ENCODE measurements at regions not wholly inside any gene's neighbourhood (a gene's known extent, or its start where the extent isn't known, plus 50 kb on each side); places are given as distances from the start of the nearest gene placed in this dataset.

- no peaks in the 10 kb centered on the region for H3K9me3 Mint-ChIP-seq
- peaks cover 26% of the 10 kb centered on the region for H3K27me3 Mint-ChIP-seq
- H3K27ac Mint-ChIP-seq = peak overlapping the region; percentile 81
- H3K36me3 Mint-ChIP-seq (ENCODE audit: low read depth) = no peaks in the 10 kb centered on the region
- DNase-seq = peak; percentile 38
- peaks cover 64% of the 10 kb centered on the region for H3K4me1 Mint-ChIP-seq (ENCODE audit: low read depth)
- H3K4me3 Mint-ChIP-seq = peak overlapping the region; percentile 61
Observed at GRCh38 chr6:156396791-156397418, 380.3 kb upstream of the ARID1B start.

GRCh38 chr6:156396068-156396771, 381.0 kb upstream of the ARID1B start:
- Mint-ChIP-seq H3K36me3 (ENCODE audit: low read depth) (no peaks in the 10 kb centered on the region), H3K4me3 (peak overlapping the region; percentile 61), H3K9me3 (no peaks in the 10 kb centered on the region), H3K4me1 (ENCODE audit: low read depth) (peaks cover 69% of the 10 kb centered on the region), H3K27ac (peak overlapping the region; percentile 81), H3K27me3 (peaks cover 30% of the 10 kb centered on the region)
- DNase-seq = no peak

GRCh38 chr6:156395276-156395675, 381.9 kb upstream of the ARID1B start:
- Mint-ChIP-seq H3K9me3 (no peaks in the 10 kb centered on the region), H3K4me3 (no peak overlapping the region), H3K4me1 (ENCODE audit: low read depth) (peaks cover 70% of the 10 kb centered on the region), H3K36me3 (ENCODE audit: low read depth) (no peaks in the 10 kb centered on the region), H3K27ac (peak overlapping the region; percentile 81), H3K27me3 (peaks cover 27% of the 10 kb centered on the region)
- peak; percentile 45 for DNase-seq

- H3K27me3 Mint-ChIP-seq = peaks cover 24% of the 10 kb centered on the region
- no peaks in the 10 kb centered on the region for H3K36me3 Mint-ChIP-seq (ENCODE audit: low read depth)
- no peak overlapping the region for H3K27ac Mint-ChIP-seq
- peaks cover 51% of the 10 kb centered on the region for H3K4me1 Mint-ChIP-seq (ENCODE audit: low read depth)
- no peak overlapping the region for H3K4me3 Mint-ChIP-seq
- no peaks in the 10 kb centered on the region for H3K9me3 Mint-ChIP-seq
- no peak for DNase-seq
Observed at GRCh38 chr6:156392648-156393047, 384.5 kb upstream of the ARID1B start.

- no peak overlapping the region for H3K27ac Mint-ChIP-seq
- H3K4me3 Mint-ChIP-seq = no peak overlapping the region
- H3K4me1 Mint-ChIP-seq (ENCODE audit: low read depth) = peaks cover 45% of the 10 kb centered on the region
- H3K27me3 Mint-ChIP-seq = peaks cover 24% of the 10 kb centered on the region
- DNase-seq = no peak
- no peaks in the 10 kb centered on the region for H3K36me3 Mint-ChIP-seq (ENCODE audit: low read depth)
- no peaks in the 10 kb centered on the region for H3K9me3 Mint-ChIP-seq
Observed at GRCh38 chr6:156391977-156392376, 385.2 kb upstream of the ARID1B start.

- peaks cover 39% of the 10 kb centered on the region for H3K4me1 Mint-ChIP-seq (ENCODE audit: low read depth)
- peaks cover 1% of the 10 kb centered on the region for H3K9me3 Mint-ChIP-seq
- H3K4me3 Mint-ChIP-seq = no peak overlapping the region
- no peak overlapping the region for H3K27ac Mint-ChIP-seq
- peaks cover 25% of the 10 kb centered on the region for H3K27me3 Mint-ChIP-seq
- DNase-seq = no peak
- H3K36me3 Mint-ChIP-seq (ENCODE audit: low read depth) = no peaks in the 10 kb centered on the region
Observed at GRCh38 chr6:156391061-156391672, 386.0 kb upstream of the ARID1B start.

GRCh38 chr6:156390621-156391020, 386.6 kb upstream of the ARID1B start:
- Mint-ChIP-seq H3K4me1 (ENCODE audit: low read depth) (peaks cover 34% of the 10 kb centered on the region), H3K9me3 (peaks cover 3% of the 10 kb centered on the region), H3K36me3 (ENCODE audit: low read depth) (no peaks in the 10 kb centered on the region)

GRCh38 chr6:156389296-156389695, 387.9 kb upstream of the ARID1B start:
- H3K9me3 Mint-ChIP-seq = peaks cover 3% of the 10 kb centered on the region
- peaks cover 24% of the 10 kb centered on the region for H3K4me1 Mint-ChIP-seq (ENCODE audit: low read depth)
- peaks cover 26% of the 10 kb centered on the region for H3K27me3 Mint-ChIP-seq
- H3K4me3 Mint-ChIP-seq = no peak overlapping the region
- no peaks in the 10 kb centered on the region for H3K36me3 Mint-ChIP-seq (ENCODE audit: low read depth)
- no peak overlapping the region for H3K27ac Mint-ChIP-seq
- DNase-seq = no peak

More at GRCh38 chr6:156390621-156391020, 386.6 kb upstream of the ARID1B start:
- Mint-ChIP-seq H3K27ac (no peak overlapping the region), H3K4me3 (no peak overlapping the region), H3K27me3 (peaks cover 26% of the 10 kb centered on the region)
- DNase-seq = no peak

GRCh38 chr6:156387472-156387871, 389.7 kb upstream of the ARID1B start:
- H3K36me3 Mint-ChIP-seq (ENCODE audit: low read depth) = no peaks in the 10 kb centered on the region
- peaks cover 12% of the 10 kb centered on the region for H3K4me1 Mint-ChIP-seq (ENCODE audit: low read depth)
- H3K27ac Mint-ChIP-seq = no peak overlapping the region

GRCh38 chr6:156383059-156383458, 394.1 kb upstream of the ARID1B start:
- DNase-seq = no peak
- Mint-ChIP-seq H3K27me3 (peaks cover 2% of the 10 kb centered on the region), H3K9me3 (peaks cover 3% of the 10 kb centered on the region), H3K36me3 (ENCODE audit: low read depth) (no peaks in the 10 kb centered on the region), H3K4me1 (ENCODE audit: low read depth) (peaks cover 2% of the 10 kb centered on the region), H3K27ac (no peak overlapping the region), H3K4me3 (no peak overlapping the region)

More at GRCh38 chr6:156387472-156387871, 389.7 kb upstream of the ARID1B start:
- no peak overlapping the region for H3K4me3 Mint-ChIP-seq
- no peak for DNase-seq
- H3K27me3 Mint-ChIP-seq = peaks cover 14% of the 10 kb centered on the region
- H3K9me3 Mint-ChIP-seq = peaks cover 3% of the 10 kb centered on the region

GRCh38 chr6:156379392-156380289, 397.5 kb upstream of the ARID1B start:
- Mint-ChIP-seq H3K4me3 (no peak overlapping the region), H3K4me1 (ENCODE audit: low read depth) (peaks cover 2% of the 10 kb centered on the region), H3K27me3 (no peaks in the 10 kb centered on the region), H3K36me3 (ENCODE audit: low read depth) (no peaks in the 10 kb centered on the region), H3K27ac (no peak overlapping the region), H3K9me3 (no peaks in the 10 kb centered on the region)
- DNase-seq = no peak

GRCh38 chr6:156378853-156379252, 398.3 kb upstream of the ARID1B start:
- Mint-ChIP-seq H3K27me3 (no peaks in the 10 kb centered on the region), H3K4me1 (ENCODE audit: low read depth) (peaks cover 2% of the 10 kb centered on the region), H3K9me3 (no peaks in the 10 kb centered on the region), H3K4me3 (no peak overlapping the region), H3K27ac (no peak overlapping the region), H3K36me3 (ENCODE audit: low read depth) (no peaks in the 10 kb centered on the region)
- DNase-seq = no peak

- H3K9me3 Mint-ChIP-seq = no peaks in the 10 kb centered on the region
- H3K27ac Mint-ChIP-seq = no peak overlapping the region
- H3K36me3 Mint-ChIP-seq (ENCODE audit: low read depth) = no peaks in the 10 kb centered on the region
- H3K4me3 Mint-ChIP-seq = no peak overlapping the region
- no peaks in the 10 kb centered on the region for H3K27me3 Mint-ChIP-seq
- no peak for DNase-seq
- peaks cover 2% of the 10 kb centered on the region for H3K4me1 Mint-ChIP-seq (ENCODE audit: low read depth)
Observed at GRCh38 chr6:156376091-156376490, 401.1 kb upstream of the ARID1B start.

- Mint-ChIP-seq H3K4me1 (ENCODE audit: low read depth) (no peaks in the 10 kb centered on the region), H3K27ac (no peak overlapping the region), H3K9me3 (peaks cover 3% of the 10 kb centered on the region), H3K36me3 (ENCODE audit: low read depth) (no peaks in the 10 kb centered on the region), H3K27me3 (no peaks in the 10 kb centered on the region), H3K4me3 (no peak overlapping the region)
- no peak for DNase-seq
Observed at GRCh38 chr6:156359912-156360311, 417.3 kb upstream of the ARID1B start.

All from activated T-cell treated with anti-CD3 and anti-CD28 coated beads, Interleukin-2, amount 50 U/mL, for 24 hours (primary cell).